HepG2 (cell line): ENCODE measurements at regions not wholly inside any gene's neighbourhood (a gene's known extent, or its start where the extent isn't known, plus 50 kb on each side); places are given as distances from the start of the nearest gene placed in this dataset.

ENCODE experiments used
- ATAC-seq: fragments of 200-7000 bp; cut with Tn5 transposase; 3 replicates; pipeline ENCODE4 v1.9.1; 2020; ENCODE audit warnings: mild to moderate bottlenecking, moderate library complexity
- BruUV-seq: library from RNA; stranded (reverse); fragments of 400-500 nt; replicated peaks from 2 replicates; lab custom pipeline; 2021; lab: Mats Ljungman, UMichigan
- CTCF ChIA-PET: fragments of 300-600 bp; formaldehyde crosslinking; extraction: SDS; loops from one replicate; lab custom pipeline; 2021; ENCODE audit warnings: low total read pairs, inconsistent platforms, low intra/inter-chr PET ratio; lab: Yijun Ruan, JAX
- POLR2A ChIA-PET: fragments of 350-600 bp; sonication (Branson Sonifier 250); formaldehyde crosslinking; loops from one replicate; lab custom pipeline; 2020; ENCODE audit warnings: antibody characterized with exemption, inconsistent platforms; lab: Yijun Ruan, JAX
- DNase-seq: peaks from one replicate; pipeline ENCODE4 v3.0.0-alpha.2; 2015; ENCODE audit warnings: low spot score
- FAIRE-seq: peaks from 3 replicates; lab custom pipeline; 2011; peaks lifted over from hg19 to GRCh38; lab: Jason Lieb, UNC
- H2AFZ ChIP-seq: one replicate; pipeline ENCODE4 v1.6.1; 2011; ENCODE audit warnings: low read length, inconsistent platforms
- H3K27ac ChIP-seq: fragments of 300-600 bp; 3 replicates; pipeline ENCODE4 v1.8.0; 2011; ENCODE audit warnings: mixed run types, mild to moderate bottlenecking, mixed read lengths, low read length, inconsistent platforms; ENCODE audit not compliant: insufficient read depth; ENCODE audit errors: extremely low read length
- H3K27me3 ChIP-seq, 2 experiments: fragments of 200-600 bp in 1 of 2; 2 replicates in 1 of 2; 3 replicates in 1 of 2; pipeline versions ENCODE4 v1.6.0 to v1.8.0; 2011; ENCODE audit warnings: low read length in 2 of 2, mild to moderate bottlenecking in 2 of 2, moderate library complexity in 2 of 2, inconsistent platforms in 1 of 2; ENCODE audit not compliant: insufficient read depth in 2 of 2, control insufficient read depth in 1 of 2
- H3K36me3 ChIP-seq, 2 experiments: fragments of 200-600 bp in 1 of 2; replicated peaks in 1 of 2; 2 replicates in 1 of 2; 3 replicates in 1 of 2; pipeline versions ENCODE4 v1.5.1 to v1.8.0; 2011; ENCODE audit warnings: low read length in 2 of 2, inconsistent platforms in 1 of 2; ENCODE audit not compliant: insufficient read depth in 2 of 2, control insufficient read depth in 1 of 2
- H3K4me1 ChIP-seq: 2 replicates; pipeline ENCODE4 v1.5.1; 2012; ENCODE audit warnings: low read length, inconsistent platforms; ENCODE audit not compliant: insufficient read depth
- H3K4me2 ChIP-seq: 2 replicates; pipeline ENCODE4 v1.6.0; 2011; ENCODE audit warnings: low read depth, low read length, inconsistent platforms
- H3K4me3 ChIP-seq, 3 experiments: fragments of 200-600 bp in 1 of 3; sonication (generic), shearing (Covaris generic) in 1 of 3; replicated peaks in 1 of 3; 2 replicates each; pipeline ENCODE4 v1.5.1; 2011 to 2016; ENCODE audit warnings: low read length in 3 of 3, inconsistent platforms in 2 of 3, low read depth in 2 of 3, mild to moderate bottlenecking in 2 of 3, control low read depth in 1 of 3, mixed read lengths in 1 of 3; ENCODE audit not compliant: insufficient read depth in 1 of 3
- H3K79me2 ChIP-seq: one replicate; pipeline ENCODE4 v1.6.1; 2011; ENCODE audit warnings: low read length, inconsistent platforms; ENCODE audit not compliant: insufficient read depth
- H3K9ac ChIP-seq: 2 replicates; pipeline ENCODE4 v1.6.0; 2011; ENCODE audit warnings: mild to moderate bottlenecking, low read depth, low read length, inconsistent platforms; ENCODE audit not compliant: insufficient read depth
- H3K9me3 ChIP-seq: 2 replicates; pipeline ENCODE4 v1.5.1; 2012; ENCODE audit warnings: mild to moderate bottlenecking, low read length
- H4K20me1 ChIP-seq: 2 replicates; pipeline ENCODE4 v1.6.0; 2011; ENCODE audit warnings: inconsistent platforms, mild to moderate bottlenecking, low read length, moderate library complexity; ENCODE audit not compliant: insufficient read depth
- CREB1 ChIP-seq, 2 experiments: fragments of 450-650 bp in 1 of 2; IDR thresholded peaks; 2 replicates each; pipeline ENCODE4 v1.6.1; 2016 to 2017; ENCODE audit warnings: control low read depth in 1 of 2, mild to moderate bottlenecking in 1 of 2, missing compliant biosample characterization in 1 of 2, missing genetic modification characterization in 1 of 2
- GPBP1L1 ChIP-seq: sonication (generic); formaldehyde crosslinking; IDR thresholded peaks from 2 replicates; pipeline ENCODE4 v1.5.0; 2020; ENCODE audit warnings: mild to moderate bottlenecking, missing genetic modification reagents
- KMT2A ChIP-seq: sonication (generic); formaldehyde crosslinking; IDR thresholded peaks from 2 replicates; pipeline ENCODE4 v1.4.0; 2020; ENCODE audit warnings: missing genetic modification reagents
- SPEN ChIP-seq: sonication (generic); formaldehyde crosslinking; IDR thresholded peaks from 2 replicates; pipeline ENCODE4 v1.5.1; 2020; ENCODE audit warnings: low read depth, mild to moderate bottlenecking, missing genetic modification reagents
- ZNF570 ChIP-seq: sonication (generic); formaldehyde crosslinking; IDR thresholded peaks from 2 replicates; pipeline ENCODE4 v1.4.0; 2020; ENCODE audit warnings: mild to moderate bottlenecking, missing genetic modification reagents, borderline replicate concordance
- ZNF572 ChIP-seq: sonication (generic); formaldehyde crosslinking; IDR thresholded peaks from 2 replicates; pipeline ENCODE4 v1.5.1; 2020; ENCODE audit warnings: mild to moderate bottlenecking, missing genetic modification reagents
- WGBS: methylation state at CpG from one replicate; pipeline ENCODE4 v1.1.6; 2017; ENCODE audit warnings: low lambda C conversion rate; 5-methylcytosine and 5-hydroxymethylcytosine counted together
- in situ Hi-C: cut with HindIII; loops from 2 replicates; pipeline ENCODE4 v1.10.0; 2017; ENCODE audit warnings: low pct_unique_long_range_greater_than_20kb; ENCODE audit not compliant: extremely low pct_ligation_motif_present
- intact Hi-C: fragments of 100-400 bp; cut with micrococcal nuclease; formaldehyde crosslinking; loops from one replicate; pipeline ENCODE4 v1.10.0; 2022; ENCODE audit not compliant: unreplicated experiment
- TF ChIP-seq, protein P1 (sequence below): sonication (generic); formaldehyde crosslinking; conservative IDR thresholded peaks from 2 replicates; pipeline ENCODE4 v1.8.0; 2022; ENCODE audit warnings: missing genetic modification reagents
- TF ChIP-seq, protein P2 (sequence below): sonication (generic); formaldehyde crosslinking; IDR thresholded peaks from 2 replicates; pipeline ENCODE4 v1.5.1; 2020; ENCODE audit warnings: missing genetic modification reagents, mild to moderate bottlenecking, borderline replicate concordance

GRCh38 chr2:186422226-186422625, 63.8 kb upstream of the ZC3H15 start:
- Histone ChIP-seq H4K20me1 (no peaks in the 10 kb centered on the region), H3K9me3 (no peaks in the 10 kb centered on the region), H3K36me3 (peaks cover 0 to 5% of the 10 kb centered on the region in 2 experiments; a peak in 1 of 5 replicates), H3K27ac (no peak overlapping the region), H3K4me2 (no peak overlapping the region), H2AFZ (no peak overlapping the region), H3K79me2 (no peaks in the 10 kb centered on the region), H3K27me3 (no peaks in the 10 kb centered on the region), H3K4me1 (peaks cover 18% of the 10 kb centered on the region), H3K9ac (no peak overlapping the region), H3K4me3 (no peak overlapping the region)
- BruUV-seq = no TSS peak
- CTCF ChIA-PET = no interaction called here
- in situ Hi-C loops (no loop called here), intact Hi-C loops (no loop called here)
- WGBS = 94% methylated on average over 3 of the region's 3 CpGs
- FAIRE-seq (no peak), ATAC-seq (no peak), DNase-seq (no peak)
- POLR2A ChIA-PET = no interaction called here
- TF ChIP-seq ZNF570 (CRISPR knock-in tag) (no peak), ZNF572 (no peak), SPEN (CRISPR knock-in tag) (no peak), CREB1 (IDR thresholded peaks at IDR 0.05) (0 out of 2 replicates have a peak, but pooled peaks have one; percentile 7), CREB1 (CRISPR knock-in tag; IDR thresholded peaks at IDR 0.05) (no peak), KMT2A (CRISPR knock-in tag) (no peak), GPBP1L1 (CRISPR knock-in tag) (no peak)
- TF ChIP-seq, protein P1, sequence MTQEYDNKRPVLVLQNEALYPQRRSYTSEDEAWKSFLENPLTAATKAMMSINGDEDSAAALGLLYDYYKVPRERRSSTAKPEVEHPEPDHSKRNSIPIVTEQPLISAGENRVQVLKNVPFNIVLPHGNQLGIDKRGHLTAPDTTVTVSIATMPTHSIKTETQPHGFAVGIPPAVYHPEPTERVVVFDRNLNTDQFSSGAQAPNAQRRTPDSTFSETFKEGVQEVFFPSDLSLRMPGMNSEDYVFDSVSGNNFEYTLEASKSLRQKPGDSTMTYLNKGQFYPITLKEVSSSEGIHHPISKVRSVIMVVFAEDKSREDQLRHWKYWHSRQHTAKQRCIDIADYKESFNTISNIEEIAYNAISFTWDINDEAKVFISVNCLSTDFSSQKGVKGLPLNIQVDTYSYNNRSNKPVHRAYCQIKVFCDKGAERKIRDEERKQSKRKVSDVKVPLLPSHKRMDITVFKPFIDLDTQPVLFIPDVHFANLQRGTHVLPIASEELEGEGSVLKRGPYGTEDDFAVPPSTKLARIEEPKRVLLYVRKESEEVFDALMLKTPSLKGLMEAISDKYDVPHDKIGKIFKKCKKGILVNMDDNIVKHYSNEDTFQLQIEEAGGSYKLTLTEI (CRISPR knock-in tag) = no peak
- TF ChIP-seq, protein P2, sequence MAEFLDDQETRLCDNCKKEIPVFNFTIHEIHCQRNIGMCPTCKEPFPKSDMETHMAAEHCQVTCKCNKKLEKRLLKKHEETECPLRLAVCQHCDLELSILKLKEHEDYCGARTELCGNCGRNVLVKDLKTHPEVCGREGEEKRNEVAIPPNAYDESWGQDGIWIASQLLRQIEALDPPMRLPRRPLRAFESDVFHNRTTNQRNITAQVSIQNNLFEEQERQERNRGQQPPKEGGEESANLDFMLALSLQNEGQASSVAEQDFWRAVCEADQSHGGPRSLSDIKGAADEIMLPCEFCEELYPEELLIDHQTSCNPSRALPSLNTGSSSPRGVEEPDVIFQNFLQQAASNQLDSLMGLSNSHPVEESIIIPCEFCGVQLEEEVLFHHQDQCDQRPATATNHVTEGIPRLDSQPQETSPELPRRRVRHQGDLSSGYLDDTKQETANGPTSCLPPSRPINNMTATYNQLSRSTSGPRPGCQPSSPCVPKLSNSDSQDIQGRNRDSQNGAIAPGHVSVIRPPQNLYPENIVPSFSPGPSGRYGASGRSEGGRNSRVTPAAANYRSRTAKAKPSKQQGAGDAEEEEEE (CRISPR knock-in tag) = no peak
